A549 (cell line): ENCODE measurements at regions not wholly inside any gene's neighbourhood (a gene's known extent, or its start where the extent isn't known, plus 50 kb on each side); places are given as distances from the start of the nearest gene placed in this dataset.

Source experiments
- ATAC-seq, 2 experiments: fragments of 200-7000 bp in 1 of 2; fragments of >200 bp in 1 of 2; cut with Nextera tagmentation in 1 of 2; cut with Tn5 transposase in 1 of 2; 3 replicates each; pipeline versions ENCODE4 v1.8.0 to v1.9.1; 2018 to 2020; ENCODE audit warnings: mild to moderate bottlenecking in 1 of 2, moderate library complexity in 1 of 2
- CTCF ChIA-PET: fragments of 300-600 bp; sonication (Branson Sonifier 250); formaldehyde crosslinking; extraction: SDS; loops from one replicate; lab custom pipeline; 2021; ENCODE audit warnings: antibody characterized with exemption, inconsistent platforms; lab: Yijun Ruan, JAX
- POLR2A ChIA-PET: fragments of 350-600 bp; formaldehyde crosslinking; extraction: SDS; loops from one replicate; lab custom pipeline; 2021; ENCODE audit warnings: antibody characterized with exemption, inconsistent platforms; lab: Yijun Ruan, JAX
- DNase-seq, 2 experiments: peaks; one replicate each; pipeline versions ENCODE4 v3.0.0 to v3.0.0-alpha.2; 2011 to 2016; ENCODE audit warnings: low read depth in 1 of 2, low spot score in 1 of 2
- FAIRE-seq: peaks from 2 replicates; lab custom pipeline; 2011; peaks lifted over from hg19 to GRCh38; lab: Jason Lieb, UNC
- H3K27ac ChIP-seq, 2 experiments: fragments of >200 bp; sonication (Bioruptor Twin); formaldehyde crosslinking; 3 replicates each; pipeline ENCODE4 v1.5.1; 2016 to 2017
- H3K4me1 ChIP-seq: fragments of >200 bp; sonication (Bioruptor Twin); formaldehyde crosslinking; 3 replicates; pipeline ENCODE4 v1.6.1; 2016
- H3K4me2 ChIP-seq: fragments of >200 bp; sonication (Bioruptor Twin); formaldehyde crosslinking; 3 replicates; pipeline ENCODE4 v1.6.1; 2016
- H3K4me3 ChIP-seq: fragments of >200 bp; sonication (Bioruptor Twin); formaldehyde crosslinking; 3 replicates; pipeline ENCODE4 v1.5.1; 2016
- H3K9me3 ChIP-seq: fragments of >200 bp; sonication (Bioruptor Twin); formaldehyde crosslinking; 3 replicates; pipeline ENCODE4 v1.6.1; 2016
- BHLHE40 ChIP-seq: IDR thresholded peaks from 2 replicates; pipeline ENCODE4 v1.6.1; 2012; ENCODE audit warnings: low read depth, low read length, inconsistent platforms
- CBX2 ChIP-seq: fragments of 200-600 bp; sonication (generic); IDR thresholded peaks from 2 replicates; pipeline ENCODE4 v1.6.1; 2016; ENCODE audit warnings: low read depth, mild to moderate bottlenecking, borderline replicate concordance
- CBX8 ChIP-seq: fragments of 200-600 bp; sonication (generic); IDR thresholded peaks from 2 replicates; pipeline ENCODE4 v1.6.1; 2016
- CEBPB ChIP-seq, 2 experiments: fragments of >200 bp in 1 of 2; sonication (Bioruptor Twin) in 1 of 2; formaldehyde crosslinking in 1 of 2; IDR thresholded peaks; 2 replicates each; pipeline ENCODE4 v1.6.1; 2012 to 2016
- EHF ChIP-seq: fragments of 250-450 bp; sonication (Bioruptor Pico); IDR thresholded peaks from 2 replicates; pipeline ENCODE4 v1.5.0; 2020; ENCODE audit warnings: mild to moderate bottlenecking
- EP300 ChIP-seq, 2 experiments: fragments of >200 bp; sonication (Bioruptor Twin); formaldehyde crosslinking; IDR thresholded peaks; 2 replicates in 1 of 2; 3 replicates in 1 of 2; pipeline ENCODE4 v1.6.1; 2016 to 2017
- FOSB ChIP-seq: fragments of 250-450 bp; sonication (Bioruptor Pico); IDR thresholded peaks from 2 replicates; pipeline ENCODE4 v1.5.0; 2020; ENCODE audit warnings: mild to moderate bottlenecking, moderate library complexity
- GATA3 ChIP-seq: IDR thresholded peaks from 2 replicates; pipeline ENCODE4 v1.6.1; 2012; ENCODE audit warnings: borderline replicate concordance
- HDAC2 ChIP-seq: fragments of 200-600 bp; sonication (generic); IDR thresholded peaks from 2 replicates; pipeline ENCODE4 v1.6.1; 2016
- HOXA7 ChIP-seq: fragments of 250-450 bp; sonication (Bioruptor Pico); IDR thresholded peaks from 2 replicates; pipeline ENCODE4 v1.5.0; 2020; ENCODE audit warnings: mild to moderate bottlenecking, moderate library complexity
- HOXB13 ChIP-seq: fragments of 250-450 bp; sonication (Bioruptor Pico); IDR thresholded peaks from 2 replicates; pipeline ENCODE4 v1.5.0; 2020; ENCODE audit warnings: low read depth, mild to moderate bottlenecking, moderate library complexity
- HOXB5 ChIP-seq: fragments of 250-450 bp; sonication (Bioruptor Pico); IDR thresholded peaks from 2 replicates; pipeline ENCODE4 v1.5.0; 2020; ENCODE audit warnings: mild to moderate bottlenecking, moderate library complexity
- KDM5A ChIP-seq: fragments of 200-600 bp; sonication (generic); IDR thresholded peaks from 2 replicates; pipeline ENCODE4 v1.6.1; 2016; ENCODE audit warnings: antibody characterized with exemption, mild to moderate bottlenecking
- MAFK ChIP-seq: fragments of 450-650 bp; IDR thresholded peaks from 2 replicates; pipeline ENCODE4 v1.6.1; 2014; ENCODE audit not compliant: partially characterized antibody
- MYC ChIP-seq: IDR thresholded peaks from 2 replicates; pipeline ENCODE4 v1.6.1; 2012; ENCODE audit warnings: mild to moderate bottlenecking, inconsistent platforms, low read length, improper control_type of control experiment, borderline replicate concordance
- NFE2L2 ChIP-seq: fragments of 150-350 bp; conservative IDR thresholded peaks from 2 replicates; pipeline ENCODE4 v1.6.1; 2014; ENCODE audit warnings: low read length
- PBX3 ChIP-seq: IDR thresholded peaks from 2 replicates; pipeline ENCODE4 v1.6.1; 2012
- POLR2A ChIP-seq: IDR thresholded peaks from 2 replicates; pipeline ENCODE4 v1.6.1; 2012; ENCODE audit warnings: mild to moderate bottlenecking, low read length
- POLR2AphosphoS2 ChIP-seq: conservative IDR thresholded peaks from 2 replicates; pipeline ENCODE4 v1.6.1; 2012; ENCODE audit warnings: low read length, improper control_type of control experiment, inconsistent platforms
- RAD21 ChIP-seq, 2 experiments: fragments of >200 bp in 1 of 2; sonication (Bioruptor Twin) in 1 of 2; formaldehyde crosslinking in 1 of 2; IDR thresholded peaks in 1 of 2; conservative IDR thresholded peaks in 1 of 2; 2 replicates in 1 of 2; 3 replicates in 1 of 2; pipeline ENCODE4 v1.6.1; 2012 to 2018; ENCODE audit warnings: inconsistent platforms in 1 of 2
- RNF2 ChIP-seq: fragments of 200-600 bp; sonication (generic); IDR thresholded peaks from 2 replicates; pipeline ENCODE4 v1.6.1; 2016; ENCODE audit warnings: low read depth, mild to moderate bottlenecking, antibody characterized with exemption, moderate library complexity, borderline replicate concordance
- SMC3 ChIP-seq: fragments of >200 bp; sonication (Bioruptor Twin); formaldehyde crosslinking; IDR thresholded peaks from 3 replicates; pipeline ENCODE4 v1.6.1; 2018; ENCODE audit warnings: inconsistent platforms
- SREBF2 ChIP-seq: fragments of 450-650 bp; IDR thresholded peaks from 2 replicates; pipeline ENCODE4 v1.6.1; 2014; ENCODE audit warnings: mild to moderate bottlenecking, moderate library complexity
- TFCP2L1 ChIP-seq: fragments of 250-450 bp; sonication (Bioruptor Pico); IDR thresholded peaks from 2 replicates; pipeline ENCODE4 v1.5.0; 2021; ENCODE audit warnings: mild to moderate bottlenecking
- TP53 ChIP-seq: fragments of 250-450 bp; sonication (Bioruptor Pico); IDR thresholded peaks from 2 replicates; pipeline ENCODE4 v1.5.0; 2021; ENCODE audit warnings: mild to moderate bottlenecking, moderate library complexity
- ZC3H11A ChIP-seq: fragments of 450-650 bp; IDR thresholded peaks from 2 replicates; pipeline ENCODE4 v1.6.1; 2014; ENCODE audit warnings: antibody characterized with exemption, mild to moderate bottlenecking
- ZFP36 ChIP-seq: fragments of 450-650 bp; IDR thresholded peaks from 2 replicates; pipeline ENCODE4 v1.6.1; 2014; ENCODE audit warnings: borderline replicate concordance; ENCODE audit not compliant: partially characterized antibody
- ZNF302 ChIP-seq: fragments of 250-450 bp; sonication (Bioruptor Pico); IDR thresholded peaks from 2 replicates; pipeline ENCODE4 v1.9.0; 2021; ENCODE audit warnings: inconsistent platforms, mild to moderate bottlenecking, moderate library complexity
- ZSCAN20 ChIP-seq: fragments of 250-450 bp; sonication (Bioruptor Pico); IDR thresholded peaks from 2 replicates; pipeline ENCODE4 v1.8.0; 2022; ENCODE audit warnings: mild to moderate bottlenecking, moderate library complexity
- WGBS: methylation state at CpG from one replicate; pipeline ENCODE4 v1.1.6; 2017; ENCODE audit errors: missing lambda C conversion rate; 5-methylcytosine and 5-hydroxymethylcytosine counted together
- TF ChIP-seq, protein P1 (sequence below): fragments of >200 bp; sonication (Bioruptor Twin); formaldehyde crosslinking; IDR thresholded peaks from 2 replicates; pipeline ENCODE4 v1.6.1; 2016
- TF ChIP-seq, protein P2 (sequence below): fragments of 450-650 bp; IDR thresholded peaks from 2 replicates; pipeline ENCODE4 v1.6.1; 2014; ENCODE audit warnings: antibody characterized with exemption

DNA sequence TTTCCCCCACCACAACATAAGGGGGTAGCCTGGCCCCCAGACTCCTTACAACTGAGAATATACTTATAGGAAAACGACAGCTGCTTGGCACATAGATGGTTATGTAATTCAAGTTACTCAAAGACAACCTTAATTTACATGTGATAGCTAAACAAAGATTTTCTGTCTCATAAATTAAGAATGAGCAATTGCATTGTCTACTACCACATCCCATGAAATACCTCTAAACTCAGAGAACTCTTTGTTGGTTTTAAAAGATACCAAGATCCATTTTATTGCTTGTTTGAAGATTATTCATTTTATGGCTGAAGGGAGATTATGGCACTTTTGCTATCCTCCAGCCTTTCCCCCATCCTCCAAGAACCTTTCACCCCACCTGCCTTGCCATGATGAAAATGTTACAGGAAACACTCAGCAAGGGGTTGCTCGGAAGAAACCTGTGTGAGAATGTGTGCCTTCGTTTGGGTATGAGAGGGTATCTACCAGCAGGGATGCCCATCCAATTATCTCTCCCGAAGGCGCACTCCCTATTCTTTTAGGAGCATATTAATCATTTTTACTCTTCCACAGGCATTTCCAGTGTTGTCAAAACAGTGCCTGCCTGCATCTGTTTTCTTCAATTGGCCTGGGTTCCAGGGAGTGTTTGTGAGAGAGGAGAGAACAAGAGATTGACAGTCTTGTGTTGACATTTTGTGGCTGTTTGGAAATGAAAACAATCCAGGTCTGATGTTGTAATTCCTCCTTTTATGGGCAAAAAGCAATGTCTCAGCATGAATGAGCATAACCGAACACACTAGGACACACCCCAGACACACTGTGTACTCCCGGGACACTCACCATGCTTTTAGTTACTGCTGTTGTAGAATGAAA lies 208.0 kb upstream of the ANKRD55 start:
- ATAC-seq, result peak; percentile 86 to 89
- no peak overlapping the region for H3K4me3 ChIP-seq
- peak; percentile 22 to 89 for DNase-seq
- TF ChIP-seq MAFK (peak; percentile 84), NFE2L2 (peak; percentile 83), CEBPB (IDR thresholded peaks at IDR 0.05) (peak; percentile 61 to 74), EHF (CRISPR knock-in tag) (0 out of 2 replicates have a peak, but pooled peaks have one; percentile 23), POLR2AphosphoS2 (no peak), ZFP36 (no peak), EP300 (IDR thresholded peaks at IDR 0.05) (peak in 1 of 2 experiments; percentile 40; a peak in 1 of 5 replicates), CBX2 (no peak), SMC3 (0 out of 3 replicates have a peak, but pooled peaks have one; percentile 19), HDAC2 (no peak), RAD21 (conservative IDR thresholded peaks at IDR 0.05 in 1 of 2, IDR thresholded peaks at IDR 0.05 in 1 of 2) (0 out of 5 replicates have a peak, but pooled peaks of 1 of the 2 experiments have one; percentile 15), GATA3 (peak; percentile 25; the same call in 1 of the 2 replicates), HOXB5 (CRISPR knock-in tag) (no peak)
- peak overlapping the region; percentile 52 to 63 for H3K27ac ChIP-seq
- H3K4me1 ChIP-seq, result peaks cover 17% of the 10 kb centered on the region
- FAIRE-seq, result no peak
- ChIA-PET CTCF (no interaction called here), POLR2A (no interaction called here)
- peak overlapping the region; percentile 46 for H3K4me2 ChIP-seq
- WGBS, result 32% methylated on average over 7 of the region's 7 CpGs
- H3K9me3 ChIP-seq, result no peaks in the 10 kb centered on the region

- ChIA-PET CTCF (interaction anchor here (0.6 kb wide), 1 partner anchor 28 kb away, joined by 3 read pairs; no protein-coding TSS in a partner anchor), POLR2A (no interaction called here)
- FAIRE-seq (no peak), DNase-seq (no peak), ATAC-seq (no peak)
- Histone ChIP-seq H3K4me3 (no peak overlapping the region), H3K27ac (no peak overlapping the region), H3K9me3 (no peaks in the 10 kb centered on the region), H3K4me1 (no peaks in the 10 kb centered on the region), H3K4me2 (no peak overlapping the region)
- WGBS, result 65% methylated on average over 3 of the region's 3 CpGs
- no peak for TF ChIP-seq KDM5A
- TF ChIP-seq, protein P1, sequence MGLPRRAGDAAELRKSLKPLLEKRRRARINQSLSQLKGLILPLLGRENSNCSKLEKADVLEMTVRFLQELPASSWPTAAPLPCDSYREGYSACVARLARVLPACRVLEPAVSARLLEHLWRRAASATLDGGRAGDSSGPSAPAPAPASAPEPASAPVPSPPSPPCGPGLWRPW, result no peak
- TF ChIP-seq RAD21 (conservative IDR thresholded peaks at IDR 0.05 in 1 of 2, IDR thresholded peaks at IDR 0.05 in 1 of 2), result no peak
- TF ChIP-seq, protein P2, sequence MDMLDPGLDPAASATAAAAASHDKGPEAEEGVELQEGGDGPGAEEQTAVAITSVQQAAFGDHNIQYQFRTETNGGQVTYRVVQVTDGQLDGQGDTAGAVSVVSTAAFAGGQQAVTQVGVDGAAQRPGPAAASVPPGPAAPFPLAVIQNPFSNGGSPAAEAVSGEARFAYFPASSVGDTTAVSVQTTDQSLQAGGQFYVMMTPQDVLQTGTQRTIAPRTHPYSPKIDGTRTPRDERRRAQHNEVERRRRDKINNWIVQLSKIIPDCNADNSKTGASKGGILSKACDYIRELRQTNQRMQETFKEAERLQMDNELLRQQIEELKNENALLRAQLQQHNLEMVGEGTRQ, result no peak
- no peak for TF ChIP-seq FOSB (CRISPR knock-in tag)
These were observed 201.9 kb upstream of the ANKRD55 start for GRCh38 chr5:56434986-56435385.

GRCh38 chr5:56433039-56433617 lies 200.0 kb upstream of the ANKRD55 start:
- WGBS, result 36% methylated on average over 2 of the region's 2 CpGs
- ChIA-PET CTCF (no interaction called here), POLR2A (no interaction called here)
- DNase-seq, result no peak
- FAIRE-seq, result no peak
- H3K4me1 ChIP-seq, result peaks cover 9% of the 10 kb centered on the region; the same call in 1 of the 3 replicates
- no peak overlapping the region for H3K27ac ChIP-seq
- H3K9me3 ChIP-seq, result no peaks in the 10 kb centered on the region
- no peak for ATAC-seq
- H3K4me3 ChIP-seq, result no peak overlapping the region
- H3K4me2 ChIP-seq, result no peak overlapping the region
- TF ChIP-seq SREBF2 (no peak), SMC3 (no peak), CBX2 (no peak), MYC (no peak), ZC3H11A (no peak), POLR2A (no peak), HOXA7 (CRISPR knock-in tag) (no peak), ZSCAN20 (no peak), POLR2AphosphoS2 (no peak), FOSB (CRISPR knock-in tag) (no peak), TFCP2L1 (CRISPR knock-in tag) (no peak), ZNF302 (no peak), RNF2 (no peak), TP53 (no peak), PBX3 (no peak), HOXB13 (no peak), BHLHE40 (no peak), CBX8 (no peak)
- TF ChIP-seq, protein P1, result no peak
